ENCODE measurements at regions not wholly inside any gene's neighbourhood (a gene's known extent, or its start where the extent isn't known, plus 50 kb on each side); places are given as distances from the start of the nearest gene placed in this dataset.

DNA sequence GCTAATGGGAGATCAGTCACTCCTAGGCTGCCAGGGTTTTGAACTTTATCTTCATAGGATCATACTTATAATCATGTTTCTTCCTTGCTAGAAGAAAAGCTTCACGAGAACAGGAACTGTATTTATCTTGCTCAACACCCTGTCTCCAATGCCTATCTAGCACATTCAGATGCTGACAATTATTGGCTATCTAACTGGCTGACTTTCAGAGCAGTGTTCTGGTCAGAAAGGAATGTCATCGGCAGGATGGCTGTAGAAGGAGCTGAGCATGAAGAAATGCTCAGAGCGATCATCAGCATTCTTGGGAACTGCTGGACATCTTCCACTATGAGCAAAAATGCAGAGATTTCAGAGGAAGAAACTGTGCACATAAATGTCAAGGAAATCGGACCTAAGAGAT is 628.0 kb upstream of the NRSN1 start:
- TF ChIP-seq, protein P1, sequence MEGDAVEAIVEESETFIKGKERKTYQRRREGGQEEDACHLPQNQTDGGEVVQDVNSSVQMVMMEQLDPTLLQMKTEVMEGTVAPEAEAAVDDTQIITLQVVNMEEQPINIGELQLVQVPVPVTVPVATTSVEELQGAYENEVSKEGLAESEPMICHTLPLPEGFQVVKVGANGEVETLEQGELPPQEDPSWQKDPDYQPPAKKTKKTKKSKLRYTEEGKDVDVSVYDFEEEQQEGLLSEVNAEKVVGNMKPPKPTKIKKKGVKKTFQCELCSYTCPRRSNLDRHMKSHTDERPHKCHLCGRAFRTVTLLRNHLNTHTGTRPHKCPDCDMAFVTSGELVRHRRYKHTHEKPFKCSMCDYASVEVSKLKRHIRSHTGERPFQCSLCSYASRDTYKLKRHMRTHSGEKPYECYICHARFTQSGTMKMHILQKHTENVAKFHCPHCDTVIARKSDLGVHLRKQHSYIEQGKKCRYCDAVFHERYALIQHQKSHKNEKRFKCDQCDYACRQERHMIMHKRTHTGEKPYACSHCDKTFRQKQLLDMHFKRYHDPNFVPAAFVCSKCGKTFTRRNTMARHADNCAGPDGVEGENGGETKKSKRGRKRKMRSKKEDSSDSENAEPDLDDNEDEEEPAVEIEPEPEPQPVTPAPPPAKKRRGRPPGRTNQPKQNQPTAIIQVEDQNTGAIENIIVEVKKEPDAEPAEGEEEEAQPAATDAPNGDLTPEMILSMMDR (IDR thresholded peaks at IDR 0.05 in 8 of 11, conservative IDR thresholded peaks at IDR 0.05 in 3 of 11) = no peak
- no peak for TF ChIP-seq POLR2A (IDR thresholded peaks at IDR 0.05)
